ENCODE measurements at regions not wholly inside any gene's neighbourhood (a gene's known extent, or its start where the extent isn't known, plus 50 kb on each side); places are given as distances from the start of the nearest gene placed in this dataset.

GRCh38 chr17:5678171-5678570 lies 93.9 kb upstream of the NLRP1 start:
- no peaks in the 10 kb centered on the region for H3K36me3 ChIP-seq (ENCODE audit: insufficient read depth, low read length)
- DNase-seq (ENCODE audit: low read depth, low spot score), result no peak
- no peak for TF ChIP-seq FOXP2 (optimal IDR thresholded peaks at IDR 0.05; ENCODE audit: control extremely low read depth, extremely low read length, insufficient read depth)
- no peak for TF ChIP-seq POLR2AphosphoS5 (IDR thresholded peaks at IDR 0.05; ENCODE audit: borderline replicate concordance, low read depth, low read length)
- TF ChIP-seq EZH2 (IDR thresholded peaks at IDR 0.05), result no peak
- H3K27ac ChIP-seq, result no peak overlapping the region
- H3K9ac ChIP-seq (ENCODE audit: insufficient read length), result no peak overlapping the region
- H3K9me3 ChIP-seq (ENCODE audit: low read depth, low read length), result no peaks in the 10 kb centered on the region
- no peak overlapping the region for H3K4me3 ChIP-seq

- H3K4me3 ChIP-seq, result no peak overlapping the region
- TF ChIP-seq POLR2AphosphoS5 (IDR thresholded peaks at IDR 0.05; ENCODE audit: borderline replicate concordance, low read depth, low read length) (no peak), EZH2 (IDR thresholded peaks at IDR 0.05) (no peak), FOXP2 (optimal IDR thresholded peaks at IDR 0.05; ENCODE audit: control extremely low read depth, extremely low read length, insufficient read depth) (no peak)
- no peak for DNase-seq (ENCODE audit: low read depth, low spot score)
- no peaks in the 10 kb centered on the region for H3K36me3 ChIP-seq (ENCODE audit: insufficient read depth, low read length)
- H3K9ac ChIP-seq (ENCODE audit: insufficient read length), result no peak overlapping the region
- H3K9me3 ChIP-seq (ENCODE audit: low read depth, low read length), result no peaks in the 10 kb centered on the region
- H3K27ac ChIP-seq, result no peak overlapping the region
Observed at GRCh38 chr17:5680766-5681165, 96.5 kb upstream of the NLRP1 start.

GRCh38 chr17:5683241-5683640 lies 98.9 kb upstream of the NLRP1 start:
- Histone ChIP-seq H3K4me3 (no peak overlapping the region), H3K9ac (ENCODE audit: insufficient read length) (no peak overlapping the region), H3K27ac (no peak overlapping the region), H3K36me3 (ENCODE audit: insufficient read depth, low read length) (no peaks in the 10 kb centered on the region), H3K9me3 (ENCODE audit: low read depth, low read length) (no peaks in the 10 kb centered on the region)
- no peak for DNase-seq (ENCODE audit: low read depth, low spot score)
- TF ChIP-seq POLR2AphosphoS5 (IDR thresholded peaks at IDR 0.05; ENCODE audit: borderline replicate concordance, low read depth, low read length), result no peak
- TF ChIP-seq FOXP2 (optimal IDR thresholded peaks at IDR 0.05; ENCODE audit: control extremely low read depth, extremely low read length, insufficient read depth), result no peak
- no peak for TF ChIP-seq EZH2 (IDR thresholded peaks at IDR 0.05)

- no peak for DNase-seq (ENCODE audit: low read depth, low spot score)
- H3K36me3 ChIP-seq (ENCODE audit: insufficient read depth, low read length), result no peaks in the 10 kb centered on the region
- H3K9ac ChIP-seq (ENCODE audit: insufficient read length), result no peak overlapping the region
- no peaks in the 10 kb centered on the region for H3K9me3 ChIP-seq (ENCODE audit: low read depth, low read length)
- H3K27ac ChIP-seq, result no peak overlapping the region
- TF ChIP-seq EZH2 (IDR thresholded peaks at IDR 0.05), result no peak
- TF ChIP-seq POLR2AphosphoS5 (IDR thresholded peaks at IDR 0.05; ENCODE audit: borderline replicate concordance, low read depth, low read length), result no peak
- TF ChIP-seq FOXP2 (optimal IDR thresholded peaks at IDR 0.05; ENCODE audit: control extremely low read depth, extremely low read length, insufficient read depth), result no peak
- no peak overlapping the region for H3K4me3 ChIP-seq
Observed at GRCh38 chr17:5686074-5686635, 101.8 kb upstream of the NLRP1 start.

- H3K9me3 ChIP-seq (ENCODE audit: low read depth, low read length), result no peaks in the 10 kb centered on the region
- no peak overlapping the region for H3K27ac ChIP-seq
- TF ChIP-seq EZH2 (IDR thresholded peaks at IDR 0.05) (no peak), FOXP2 (optimal IDR thresholded peaks at IDR 0.05; ENCODE audit: control extremely low read depth, extremely low read length, insufficient read depth) (no peak), POLR2AphosphoS5 (IDR thresholded peaks at IDR 0.05; ENCODE audit: borderline replicate concordance, low read depth, low read length) (no peak)
- no peak overlapping the region for H3K9ac ChIP-seq (ENCODE audit: insufficient read length)
- DNase-seq (ENCODE audit: low read depth, low spot score), result no peak
- no peak overlapping the region for H3K4me3 ChIP-seq
- H3K36me3 ChIP-seq (ENCODE audit: insufficient read depth, low read length), result no peaks in the 10 kb centered on the region
Observed at GRCh38 chr17:5687646-5688045, 103.3 kb upstream of the NLRP1 start.

- no peak overlapping the region for H3K27ac ChIP-seq
- no peak for TF ChIP-seq FOXP2 (optimal IDR thresholded peaks at IDR 0.05; ENCODE audit: control extremely low read depth, extremely low read length, insufficient read depth)
- TF ChIP-seq EZH2 (IDR thresholded peaks at IDR 0.05), result no peak
- TF ChIP-seq POLR2AphosphoS5 (IDR thresholded peaks at IDR 0.05; ENCODE audit: borderline replicate concordance, low read depth, low read length), result no peak
- no peak overlapping the region for H3K4me3 ChIP-seq
- no peaks in the 10 kb centered on the region for H3K9me3 ChIP-seq (ENCODE audit: low read depth, low read length)
- H3K36me3 ChIP-seq (ENCODE audit: insufficient read depth, low read length), result no peaks in the 10 kb centered on the region
- no peak overlapping the region for H3K9ac ChIP-seq (ENCODE audit: insufficient read length)
- DNase-seq (ENCODE audit: low read depth, low spot score), result no peak
Observed at GRCh38 chr17:5693821-5694220, 109.5 kb upstream of the NLRP1 start.

GRCh38 chr17:5694551-5694950 lies 110.2 kb upstream of the NLRP1 start:
- Histone ChIP-seq H3K9me3 (ENCODE audit: low read depth, low read length) (no peaks in the 10 kb centered on the region), H3K4me3 (no peak overlapping the region), H3K27ac (no peak overlapping the region), H3K9ac (ENCODE audit: insufficient read length) (no peak overlapping the region), H3K36me3 (ENCODE audit: insufficient read depth, low read length) (no peaks in the 10 kb centered on the region)
- no peak for TF ChIP-seq FOXP2 (optimal IDR thresholded peaks at IDR 0.05; ENCODE audit: control extremely low read depth, extremely low read length, insufficient read depth)
- no peak for TF ChIP-seq POLR2AphosphoS5 (IDR thresholded peaks at IDR 0.05; ENCODE audit: borderline replicate concordance, low read depth, low read length)
- TF ChIP-seq EZH2 (IDR thresholded peaks at IDR 0.05), result no peak
- DNase-seq (ENCODE audit: low read depth, low spot score), result no peak

- H3K27ac ChIP-seq, result no peak overlapping the region
- H3K4me3 ChIP-seq, result no peak overlapping the region
- no peaks in the 10 kb centered on the region for H3K36me3 ChIP-seq (ENCODE audit: insufficient read depth, low read length)
- TF ChIP-seq FOXP2 (optimal IDR thresholded peaks at IDR 0.05; ENCODE audit: control extremely low read depth, extremely low read length, insufficient read depth), result no peak
- TF ChIP-seq POLR2AphosphoS5 (IDR thresholded peaks at IDR 0.05; ENCODE audit: borderline replicate concordance, low read depth, low read length), result no peak
- no peak for TF ChIP-seq EZH2 (IDR thresholded peaks at IDR 0.05)
- no peaks in the 10 kb centered on the region for H3K9me3 ChIP-seq (ENCODE audit: low read depth, low read length)
- H3K9ac ChIP-seq (ENCODE audit: insufficient read length), result no peak overlapping the region
- no peak for DNase-seq (ENCODE audit: low read depth, low spot score)
Observed at GRCh38 chr17:5695480-5695879, 111.2 kb upstream of the NLRP1 start.

GRCh38 chr17:5698959-5699358 lies 114.7 kb upstream of the NLRP1 start:
- H3K27ac ChIP-seq, result no peak overlapping the region
- no peak overlapping the region for H3K9ac ChIP-seq (ENCODE audit: insufficient read length)
- no peak for DNase-seq (ENCODE audit: low read depth, low spot score)
- H3K36me3 ChIP-seq (ENCODE audit: insufficient read depth, low read length), result no peaks in the 10 kb centered on the region
- H3K9me3 ChIP-seq (ENCODE audit: low read depth, low read length), result no peaks in the 10 kb centered on the region
- no peak for TF ChIP-seq FOXP2 (optimal IDR thresholded peaks at IDR 0.05; ENCODE audit: control extremely low read depth, extremely low read length, insufficient read depth)
- no peak for TF ChIP-seq POLR2AphosphoS5 (IDR thresholded peaks at IDR 0.05; ENCODE audit: borderline replicate concordance, low read depth, low read length)
- TF ChIP-seq EZH2 (IDR thresholded peaks at IDR 0.05), result no peak
- H3K4me3 ChIP-seq, result no peak overlapping the region

Data from SK-N-MC (cell line).